Stimulated activated CD4-positive, alpha-beta T cell treated with anti-CD3 and anti-CD28 coated beads, Interleukin-4, amount 100 ng/mL, for 48 hours (primary cell): ENCODE measurements at regions not wholly inside any gene's neighbourhood (a gene's known extent, or its start where the extent isn't known, plus 50 kb on each side); places are given as distances from the start of the nearest gene placed in this dataset.
"Not testable (repeated sequence)": the region's sequence is repeated elsewhere in the genome, so short reads cannot be mapped to it uniquely, and the experiment has no call there.

Source experiments
- DNase-seq, 2 donors: peaks; one replicate each; pipeline ENCODE4 v3.0.0-alpha.2; 2020; ENCODE audit warnings: low read depth in 2 of 2

DNA sequence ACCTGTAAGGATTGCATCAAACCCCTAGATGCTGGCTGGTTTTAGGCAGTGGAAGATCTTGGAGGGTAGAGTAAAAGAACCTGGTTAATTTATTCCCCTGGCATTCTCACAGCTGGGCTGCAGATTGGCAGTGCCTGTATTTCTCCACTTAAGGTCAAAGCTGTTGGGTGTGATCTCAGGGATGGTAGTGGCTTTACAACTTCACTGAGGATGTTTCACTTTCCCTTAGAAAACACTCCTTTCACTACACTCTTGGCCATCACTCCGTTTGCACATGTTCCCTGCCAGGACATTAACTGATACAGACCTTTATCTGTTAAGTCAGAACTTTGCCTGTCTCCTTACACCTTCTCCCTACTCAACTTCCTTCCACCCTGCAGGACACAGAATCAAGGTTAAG, 779.1 kb upstream of the SEMA6D start:
- DNase-seq = no peak

DNA sequence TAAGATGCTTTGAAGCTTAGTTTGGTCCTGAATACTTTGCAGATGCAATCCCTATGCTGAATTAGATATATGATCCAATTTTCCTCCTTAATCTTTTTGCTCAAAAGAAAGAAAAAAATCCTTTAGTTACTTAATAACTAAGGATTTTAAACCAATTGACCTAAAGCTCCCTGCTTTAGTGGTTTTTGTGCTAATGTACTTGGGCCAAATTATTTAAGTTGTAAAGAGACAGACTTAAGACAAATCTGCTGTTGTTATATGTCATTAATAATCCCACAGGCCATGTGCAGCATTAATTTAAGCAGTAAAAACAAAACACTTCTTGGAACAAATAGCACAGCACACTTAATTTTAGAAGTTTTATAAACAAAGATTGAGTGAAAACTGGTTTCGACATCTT, 776.1 kb upstream of the SEMA6D start:
- DNase-seq = no peak

DNA sequence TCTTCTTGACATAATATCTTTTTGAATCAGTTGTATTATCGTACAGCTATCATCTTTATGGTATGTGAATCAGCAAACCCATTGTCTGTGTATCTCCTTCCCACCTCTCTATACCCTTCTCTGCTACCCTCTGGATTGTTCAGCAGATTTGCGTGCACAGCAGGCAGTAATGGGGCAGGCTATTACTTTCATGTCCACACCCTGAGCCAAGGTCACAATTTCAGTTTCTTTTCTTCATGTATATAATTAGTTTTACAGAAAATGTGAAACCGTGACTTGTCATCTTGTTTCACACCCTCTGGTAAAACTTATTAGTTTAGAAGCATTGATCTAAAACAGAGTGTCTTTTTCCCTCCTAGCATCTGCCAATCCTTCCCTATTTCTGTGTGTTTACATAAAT, 770.4 kb upstream of the SEMA6D start:
- no peak for DNase-seq

- DNase-seq = no peak
These were observed 761.7 kb upstream of the SEMA6D start for GRCh38 chr15:46955576-46955975.

GRCh38 chr15:46956456-46956855, 760.8 kb upstream of the SEMA6D start:
- no peak for DNase-seq

DNA sequence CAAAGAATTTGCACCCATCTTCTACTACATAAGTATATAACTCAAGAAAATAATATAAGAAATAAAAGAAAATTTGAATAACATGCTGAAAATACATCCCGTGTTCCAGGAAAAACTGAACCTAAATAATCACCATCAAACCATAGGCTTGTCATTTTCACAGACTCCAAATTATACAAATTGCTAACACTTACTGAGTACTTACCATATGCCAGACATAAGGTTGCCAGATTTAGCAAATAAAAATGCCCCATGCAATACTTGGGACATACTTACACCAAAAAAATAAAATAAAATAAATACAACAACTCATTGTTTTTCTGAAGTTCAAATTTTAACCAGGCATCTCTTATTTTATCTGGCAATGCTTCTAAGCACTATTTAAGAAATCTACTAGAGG, 760.4 kb upstream of the SEMA6D start:
- no peak for DNase-seq

GRCh38 chr15:46960581-46960980, 756.7 kb upstream of the SEMA6D start:
- DNase-seq = no peak

DNA sequence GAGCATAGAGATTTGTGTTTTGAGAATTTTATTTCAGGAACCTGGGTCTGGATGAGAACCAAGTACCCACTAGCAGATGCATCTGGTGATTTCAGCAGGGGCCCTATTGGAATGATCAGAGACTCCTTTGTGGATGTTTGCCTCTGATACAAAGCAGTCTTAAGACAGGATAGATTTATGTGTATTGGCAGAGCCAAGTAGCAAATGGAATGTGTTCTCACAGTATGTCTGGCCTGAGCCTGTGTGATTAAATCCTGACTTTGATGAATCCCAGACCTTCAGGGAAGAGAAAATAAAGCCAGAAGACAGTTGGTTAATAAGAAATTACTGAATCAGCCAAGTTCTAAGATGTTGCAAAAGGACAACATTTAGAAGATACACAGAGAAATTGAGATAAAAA, 755.5 kb upstream of the SEMA6D start:
- DNase-seq = no peak

DNA sequence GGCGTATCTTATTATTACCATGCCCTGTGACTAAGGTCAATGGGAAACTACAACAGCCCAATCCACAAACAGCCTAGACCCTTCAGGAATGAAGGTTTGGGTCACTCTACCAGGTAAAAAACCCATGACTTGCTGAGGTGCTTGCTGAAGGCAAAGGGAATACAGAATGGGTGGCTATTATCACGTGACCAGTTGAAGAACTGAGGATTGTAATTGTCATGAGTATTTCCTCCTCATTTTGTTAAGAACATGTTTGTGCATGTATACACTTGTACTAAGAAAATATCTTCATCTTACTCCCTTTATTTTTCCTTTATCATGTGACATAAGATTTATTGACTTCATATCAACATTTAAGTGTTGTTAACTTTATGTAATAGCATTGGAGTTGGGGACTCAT, 729.2 kb upstream of the SEMA6D start:
- not testable (repeated sequence) for DNase-seq

- DNase-seq = no peak
These were observed 720.9 kb upstream of the SEMA6D start for GRCh38 chr15:46996359-46996758.

- DNase-seq = no peak
These were observed 719.8 kb upstream of the SEMA6D start for GRCh38 chr15:46997501-46997900.

- DNase-seq = no peak
These were observed 713.7 kb upstream of the SEMA6D start for GRCh38 chr15:47003568-47003967.

DNA sequence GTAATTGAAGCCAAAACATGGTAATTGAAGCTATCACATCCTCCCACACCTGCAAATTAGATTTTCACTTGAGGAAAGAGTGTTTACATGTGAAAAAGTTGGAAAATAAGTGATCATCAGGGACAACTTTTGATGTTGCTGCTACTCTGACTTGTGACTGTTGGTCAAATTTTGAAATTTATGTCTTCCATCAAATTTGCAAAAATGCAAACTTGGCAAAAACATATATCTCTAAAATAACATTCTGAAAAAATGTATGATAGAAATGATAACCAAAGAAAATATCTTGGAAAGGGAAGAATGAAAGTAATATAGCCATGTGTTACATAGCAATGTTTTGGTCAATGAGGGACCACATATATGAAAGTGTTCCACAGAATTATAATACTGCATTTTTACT, 703.9 kb upstream of the SEMA6D start:
- no peak for DNase-seq

DNA sequence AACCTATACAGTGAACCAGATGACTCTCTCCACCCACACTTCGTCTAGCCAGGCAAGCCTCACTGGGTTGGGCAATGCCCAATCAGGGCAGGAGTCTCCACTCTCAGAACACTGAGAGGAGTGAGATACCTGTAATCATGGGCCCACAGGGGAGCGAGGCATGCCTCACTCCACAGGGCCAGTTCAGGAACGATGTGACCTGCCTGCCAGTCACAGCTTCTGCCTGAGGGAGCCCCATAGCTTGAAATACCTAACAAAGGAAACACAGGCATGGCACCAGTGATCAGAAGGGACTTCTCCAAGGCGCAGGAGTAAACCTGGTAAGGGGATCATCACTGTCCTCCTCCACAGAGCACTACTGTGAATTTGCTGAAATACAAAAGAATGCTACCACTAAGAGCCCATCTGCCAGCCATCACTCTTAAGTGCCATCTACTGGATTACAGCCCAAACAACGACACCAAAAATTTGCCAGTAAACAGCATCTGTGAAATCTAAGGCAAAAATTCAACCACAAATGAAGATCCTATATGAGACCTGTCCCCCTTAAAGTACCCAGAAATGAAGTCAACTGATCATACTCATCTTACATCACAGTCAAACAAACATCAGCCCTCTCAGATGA, 689.9 kb upstream of the SEMA6D start:
- no peak for DNase-seq

GRCh38 chr15:47035475-47036406, 681.6 kb upstream of the SEMA6D start:
- no peak for DNase-seq

- DNase-seq = no peak
These were observed 680.3 kb upstream of the SEMA6D start for GRCh38 chr15:47037003-47037402.

DNA sequence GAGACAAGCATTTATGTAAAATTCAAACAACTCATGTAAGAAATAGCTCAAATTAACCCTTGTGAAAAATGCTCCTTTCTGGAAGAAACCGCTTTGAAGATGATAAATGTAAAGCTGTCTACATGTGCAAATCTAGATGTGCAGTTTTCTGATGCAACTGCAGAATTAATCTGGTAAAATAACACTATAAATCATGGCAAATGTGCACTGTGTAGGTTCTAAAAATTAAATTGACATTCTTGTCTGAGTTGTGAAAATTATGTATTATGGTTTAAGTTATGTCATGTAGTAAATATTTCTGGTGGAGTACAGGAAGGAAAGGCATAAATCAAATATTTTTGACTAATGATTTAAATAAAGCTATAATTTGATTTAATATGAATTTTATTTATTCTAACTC, 678.1 kb upstream of the SEMA6D start:
- DNase-seq = no peak

DNA sequence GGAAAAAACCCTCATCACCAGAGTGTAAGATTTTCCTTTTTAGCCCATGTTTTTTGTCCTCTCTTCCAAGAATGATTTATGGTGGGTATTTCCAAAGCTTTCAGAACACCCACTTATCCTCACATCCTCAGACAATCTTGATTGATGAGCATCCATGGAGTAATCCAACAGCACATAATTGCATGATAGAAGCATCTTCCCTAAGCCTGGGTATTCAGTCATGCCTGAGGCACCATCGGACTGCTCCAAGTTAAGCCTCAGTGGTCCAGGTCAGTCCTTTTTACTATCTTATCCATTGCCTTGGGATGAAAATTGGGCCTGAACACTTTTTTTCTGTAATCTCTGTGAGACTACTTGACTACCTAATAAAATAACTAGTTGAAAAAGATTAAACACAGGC, 676.0 kb upstream of the SEMA6D start:
- no peak for DNase-seq

DNA sequence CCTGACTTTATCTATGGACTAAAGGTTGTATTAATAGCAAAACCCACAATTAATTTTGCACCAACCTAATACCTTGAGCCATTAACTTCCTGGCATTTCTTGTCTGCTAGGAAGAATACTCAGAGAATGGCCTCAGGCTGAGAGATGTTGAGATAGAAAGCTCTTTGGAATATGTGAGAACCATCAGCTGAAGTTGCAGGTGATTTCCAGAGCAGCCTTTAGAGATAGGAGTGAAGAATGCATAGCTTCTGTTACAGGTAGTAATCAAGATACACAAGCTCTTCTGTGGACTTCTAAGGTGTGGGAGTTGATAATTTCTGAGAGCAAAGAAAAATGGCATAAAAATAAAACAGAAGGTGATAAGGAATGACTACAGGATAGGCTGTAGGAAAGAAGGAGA, 669.3 kb upstream of the SEMA6D start:
- not testable (repeated sequence) for DNase-seq

DNA sequence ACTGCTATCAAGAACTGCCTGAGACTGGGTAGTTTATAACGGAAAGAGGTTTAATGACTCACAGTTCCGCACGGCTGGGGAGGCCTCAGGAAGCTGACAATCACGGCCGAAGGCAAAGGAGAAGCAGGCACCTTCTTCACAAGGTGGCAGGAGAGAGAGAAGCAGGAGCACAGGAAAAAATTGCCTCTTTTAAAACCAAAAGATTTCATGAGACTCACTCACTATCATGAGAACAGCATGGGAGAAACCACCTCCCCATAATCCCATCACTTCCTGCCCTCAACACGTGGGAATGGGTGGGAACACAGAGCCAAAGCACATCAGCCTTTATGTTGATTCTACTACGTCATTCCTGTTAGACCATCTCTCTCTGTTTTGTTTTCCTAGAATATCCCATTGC, 650.9 kb upstream of the SEMA6D start:
- DNase-seq = no peak

DNA sequence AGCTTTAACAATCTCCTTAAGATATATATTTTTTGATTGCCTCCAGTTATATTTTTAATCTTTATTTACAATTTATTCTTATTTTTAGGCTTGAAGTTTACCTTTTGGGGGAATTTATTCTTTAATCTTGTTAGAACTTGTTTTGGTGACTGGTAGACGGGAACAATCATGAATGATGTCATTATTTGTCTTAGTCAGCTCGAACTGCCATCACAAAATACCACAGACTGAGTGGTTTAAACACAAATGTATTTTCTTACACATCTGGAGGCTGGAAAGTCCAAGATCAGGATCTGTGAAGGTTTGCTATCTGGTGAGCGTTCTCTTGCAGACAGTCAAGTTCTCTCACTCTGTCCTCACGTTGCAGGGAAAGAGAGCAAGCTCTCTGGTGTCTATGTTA, 639.5 kb upstream of the SEMA6D start:
- not testable (repeated sequence) for DNase-seq

DNA sequence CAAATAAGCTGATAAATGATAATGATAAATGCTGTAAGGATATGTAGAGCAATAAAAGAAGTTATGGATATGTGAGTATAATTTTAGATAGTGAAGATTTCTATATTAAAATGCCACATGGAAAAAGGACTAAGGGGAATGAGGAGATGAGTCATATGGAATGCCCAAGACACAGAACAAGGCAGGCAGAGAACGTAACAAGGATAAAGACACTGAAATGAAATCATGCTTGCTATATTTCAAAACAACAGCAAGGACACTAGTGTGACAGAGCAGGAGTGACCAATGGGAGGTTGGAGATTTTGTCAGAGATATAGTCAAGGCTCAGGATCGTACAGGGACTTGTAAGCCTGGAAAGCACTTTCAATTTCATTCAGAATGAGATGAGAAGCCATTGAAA, 621.5 kb upstream of the SEMA6D start:
- DNase-seq = no peak

DNA sequence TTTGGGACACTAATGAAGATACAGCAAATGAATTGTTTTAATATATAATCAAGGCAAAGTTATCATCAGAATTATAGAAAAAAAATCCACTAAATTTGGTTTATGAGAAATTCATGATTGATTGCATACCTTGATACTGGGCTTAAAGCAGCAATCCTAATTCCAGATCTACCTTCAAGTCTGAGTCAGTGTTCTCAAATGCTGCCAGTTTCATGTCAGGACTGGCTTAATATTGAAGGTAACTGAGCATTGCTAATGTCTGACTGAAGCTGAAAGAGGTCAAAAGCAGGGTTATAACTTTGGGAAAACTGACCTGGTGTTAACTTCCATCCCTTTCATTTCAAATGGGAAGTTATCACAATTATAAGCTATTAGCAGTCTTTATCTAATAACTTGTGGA, 618.8 kb upstream of the SEMA6D start:
- DNase-seq = not testable (repeated sequence)
